GM18507 (cell line): ENCODE measurements at regions not wholly inside any gene's neighbourhood (a gene's known extent, or its start where the extent isn't known, plus 50 kb on each side); places are given as distances from the start of the nearest gene placed in this dataset.

Experiments used
- DNase-seq: peaks from one replicate; pipeline ENCODE4 v3.0.0; 2011; ENCODE audit warnings: low read depth; ENCODE audit not compliant: insufficient read length; ENCODE audit errors: extremely low spot score
- FAIRE-seq: peaks from 2 replicates; lab custom pipeline; 2011; peaks lifted over from hg19 to GRCh38; lab: Jason Lieb, UNC

GRCh38 chr10:94043431-94043990, 49.8 kb downstream of the PLCE1 start:
- FAIRE-seq, result no peak
- no peak for DNase-seq

GRCh38 chr10:94046098-94046497, 52.4 kb downstream of the PLCE1 start:
- DNase-seq (no peak), FAIRE-seq (no peak)

- DNase-seq (no peak), FAIRE-seq (no peak)
These were observed 53.6 kb downstream of the PLCE1 start for GRCh38 chr10:94047293-94047692.

- no peak for DNase-seq
- FAIRE-seq, result no peak
These were observed 56.2 kb downstream of the PLCE1 start for GRCh38 chr10:94049911-94050310.

- FAIRE-seq (no peak), DNase-seq (no peak)
These were observed 58.5 kb downstream of the PLCE1 start for GRCh38 chr10:94052281-94052680.

GRCh38 chr10:94052866-94053791, 59.4 kb downstream of the PLCE1 start:
- FAIRE-seq (no peak), DNase-seq (no peak)

GRCh38 chr10:94059178-94059883, 65.6 kb downstream of the PLCE1 start:
- no peak for DNase-seq
- FAIRE-seq, result no peak

GRCh38 chr10:94061026-94061425, 67.3 kb downstream of the PLCE1 start:
- DNase-seq (no peak), FAIRE-seq (no peak)

- DNase-seq, result no peak
- FAIRE-seq, result no peak
These were observed 68.9 kb downstream of the PLCE1 start for GRCh38 chr10:94062611-94063010.

- FAIRE-seq, result no peak
- DNase-seq, result no peak
These were observed 71.6 kb downstream of the PLCE1 start for GRCh38 chr10:94065362-94065761.

- DNase-seq (no peak), FAIRE-seq (no peak)
These were observed 72.1 kb downstream of the PLCE1 start for GRCh38 chr10:94065787-94066186.

GRCh38 chr10:94066411-94066810, 72.7 kb downstream of the PLCE1 start:
- no peak for FAIRE-seq
- DNase-seq, result no peak

- DNase-seq, result no peak
- no peak for FAIRE-seq
These were observed 76.2 kb downstream of the PLCE1 start for GRCh38 chr10:94069884-94070283.

GRCh38 chr10:94074462-94074861, 80.7 kb downstream of the PLCE1 start:
- no peak for FAIRE-seq
- DNase-seq, result no peak

GRCh38 chr10:94075506-94075905, 81.8 kb downstream of the PLCE1 start:
- FAIRE-seq (no peak), DNase-seq (no peak)

- no peak for DNase-seq
- no peak for FAIRE-seq
These were observed 82.7 kb downstream of the PLCE1 start for GRCh38 chr10:94076325-94076841.

- DNase-seq, result no peak
- FAIRE-seq, result no peak
These were observed 83.3 kb downstream of the PLCE1 start for GRCh38 chr10:94077042-94077441.

GRCh38 chr10:94080108-94080507, 86.4 kb downstream of the PLCE1 start:
- DNase-seq, result no peak
- no peak for FAIRE-seq

GRCh38 chr10:94083662-94084265, 90.0 kb downstream of the PLCE1 start:
- no peak for FAIRE-seq

GRCh38 chr10:94084344-94084743, 90.6 kb downstream of the PLCE1 start:
- DNase-seq (no peak), FAIRE-seq (no peak)

More at GRCh38 chr10:94083662-94084265, 90.0 kb downstream of the PLCE1 start:
- no peak for DNase-seq
